Mammary epithelial cell (primary cell): ENCODE measurements at regions not wholly inside any gene's neighbourhood (a gene's known extent, or its start where the extent isn't known, plus 50 kb on each side); places are given as distances from the start of the nearest gene placed in this dataset.

ENCODE experiments used
- EZH2 ChIP-seq: IDR thresholded peaks from 2 replicates; pipeline ENCODE4 v1.6.1; 2012; ENCODE audit warnings: low read length, inconsistent platforms, borderline replicate concordance
- TF ChIP-seq, protein P1 (sequence below), 2 donors: IDR thresholded peaks in 1 of 2; conservative IDR thresholded peaks in 1 of 2; 2 replicates each; pipeline ENCODE4 v1.5.1; 2011 to 2012; ENCODE audit warnings: inconsistent platforms in 2 of 2, low read length in 2 of 2, mild to moderate bottlenecking in 2 of 2, control low read depth in 1 of 2, low read depth in 1 of 2; ENCODE audit not compliant: insufficient read depth in 1 of 2; ENCODE audit errors: extremely low read depth in 1 of 2

DNA sequence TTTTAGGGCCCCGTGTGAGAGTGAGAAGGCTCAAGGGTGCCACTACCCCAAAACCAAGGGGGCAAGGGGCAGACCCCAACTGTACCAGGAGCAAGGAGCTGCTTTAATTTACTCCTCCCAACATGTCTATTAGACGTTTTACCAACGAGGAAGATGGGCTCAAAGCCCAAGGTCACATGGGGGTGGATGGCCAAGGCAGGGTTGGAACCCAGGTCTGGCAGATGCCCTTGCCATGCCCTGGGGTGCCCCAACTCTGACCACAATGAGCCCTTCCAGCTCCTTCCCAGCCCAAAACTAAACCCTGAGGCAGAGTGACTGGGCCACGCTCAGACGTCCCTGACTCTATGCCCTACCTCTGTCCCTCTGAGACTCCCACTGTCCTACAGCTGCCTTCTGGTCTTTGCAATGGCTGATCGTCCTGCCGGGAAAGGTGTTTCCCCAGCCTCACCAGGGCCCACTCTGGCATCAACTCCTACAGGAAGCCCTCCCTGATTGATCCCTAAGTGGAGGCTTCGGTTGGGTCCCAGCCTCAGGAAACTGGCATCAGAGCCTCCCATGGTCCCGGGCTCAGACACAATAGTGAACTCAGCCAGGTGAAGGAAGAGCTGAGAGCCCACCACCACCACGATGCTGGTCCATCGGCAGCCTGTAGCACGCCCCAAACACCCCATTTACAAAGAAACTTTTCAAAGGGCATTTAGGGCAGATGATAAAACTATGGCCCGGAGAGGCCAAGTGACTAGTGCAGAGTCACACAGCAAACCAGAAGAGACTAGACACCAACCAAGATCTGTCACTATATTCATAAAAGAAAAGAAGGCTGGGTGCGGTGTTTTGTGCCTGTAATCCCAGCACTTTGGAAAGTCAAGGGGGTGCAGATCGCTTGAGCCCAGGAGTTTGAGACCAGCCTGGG lies 60.2 kb upstream of the MYL10 start:
- TF ChIP-seq, protein P1, sequence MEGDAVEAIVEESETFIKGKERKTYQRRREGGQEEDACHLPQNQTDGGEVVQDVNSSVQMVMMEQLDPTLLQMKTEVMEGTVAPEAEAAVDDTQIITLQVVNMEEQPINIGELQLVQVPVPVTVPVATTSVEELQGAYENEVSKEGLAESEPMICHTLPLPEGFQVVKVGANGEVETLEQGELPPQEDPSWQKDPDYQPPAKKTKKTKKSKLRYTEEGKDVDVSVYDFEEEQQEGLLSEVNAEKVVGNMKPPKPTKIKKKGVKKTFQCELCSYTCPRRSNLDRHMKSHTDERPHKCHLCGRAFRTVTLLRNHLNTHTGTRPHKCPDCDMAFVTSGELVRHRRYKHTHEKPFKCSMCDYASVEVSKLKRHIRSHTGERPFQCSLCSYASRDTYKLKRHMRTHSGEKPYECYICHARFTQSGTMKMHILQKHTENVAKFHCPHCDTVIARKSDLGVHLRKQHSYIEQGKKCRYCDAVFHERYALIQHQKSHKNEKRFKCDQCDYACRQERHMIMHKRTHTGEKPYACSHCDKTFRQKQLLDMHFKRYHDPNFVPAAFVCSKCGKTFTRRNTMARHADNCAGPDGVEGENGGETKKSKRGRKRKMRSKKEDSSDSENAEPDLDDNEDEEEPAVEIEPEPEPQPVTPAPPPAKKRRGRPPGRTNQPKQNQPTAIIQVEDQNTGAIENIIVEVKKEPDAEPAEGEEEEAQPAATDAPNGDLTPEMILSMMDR (conservative IDR thresholded peaks at IDR 0.05 in 1 of 2, IDR thresholded peaks at IDR 0.05 in 1 of 2; ENCODE audit: extremely low read depth in 1 of 2, insufficient read depth in 1 of 2, low read depth in 1 of 2, low read length in 2 of 2), result no peak
- no peak for TF ChIP-seq EZH2
